Calu3 (cell line): ENCODE measurements at regions not wholly inside any gene's neighbourhood (a gene's known extent, or its start where the extent isn't known, plus 50 kb on each side); places are given as distances from the start of the nearest gene placed in this dataset.
"Not testable (repeated sequence)": the region's sequence is repeated elsewhere in the genome, so short reads cannot be mapped to it uniquely, and the experiment has no call there.

Experiments
- BruUV-seq: library from RNA; stranded (reverse); fragments of 400-500 nt; replicated peaks from 2 replicates; lab custom pipeline; 2021; lab: Mats Ljungman, UMichigan
- CTCF ChIA-PET: fragments of 300-600 bp; sonication (Branson Sonifier 250); formaldehyde crosslinking; loops from one replicate; lab custom pipeline; 2022; ENCODE audit warnings: antibody characterized with exemption; lab: Charles Lee
- DNase-seq: peaks from one replicate; pipeline ENCODE4 v3.0.0; 2022
- H3K27ac Mint-ChIP-seq: one replicate; pipeline ENCODE4 v1.8.0; 2022; ENCODE audit warnings: mixed read lengths; ENCODE audit not compliant: unreplicated experiment
- H3K27me3 Mint-ChIP-seq: one replicate; pipeline ENCODE4 v1.8.0; 2022; ENCODE audit warnings: mixed read lengths; ENCODE audit not compliant: unreplicated experiment
- H3K36me3 Mint-ChIP-seq: one replicate; pipeline ENCODE4 v1.8.0; 2022; ENCODE audit warnings: mild to moderate bottlenecking, moderate library complexity, mixed read lengths; ENCODE audit not compliant: insufficient read depth, unreplicated experiment
- H3K4me1 Mint-ChIP-seq: one replicate; pipeline ENCODE4 v1.8.0; 2022; ENCODE audit warnings: mild to moderate bottlenecking, low read depth, mixed read lengths; ENCODE audit not compliant: unreplicated experiment
- H3K4me3 Mint-ChIP-seq: one replicate; pipeline ENCODE4 v1.8.0; 2022; ENCODE audit warnings: mild to moderate bottlenecking, low read depth, moderate library complexity, mixed read lengths; ENCODE audit not compliant: unreplicated experiment
- H3K9me3 Mint-ChIP-seq: one replicate; pipeline ENCODE4 v1.8.0; 2022; ENCODE audit warnings: low read depth, mixed read lengths; ENCODE audit not compliant: unreplicated experiment
- CTCF ChIP-seq: fragments of 200-600 bp; IDR thresholded peaks from one replicate; pipeline ENCODE4 v1.8.0; 2022; ENCODE audit warnings: antibody characterized with exemption; ENCODE audit not compliant: unreplicated experiment
- intact Hi-C: fragments of 100-400 bp; cut with micrococcal nuclease; formaldehyde crosslinking; loops from one replicate; pipeline ENCODE4 v1.10.0; 2022; ENCODE audit not compliant: unreplicated experiment

GRCh38 chr11:23931443-23931842 lies 565.4 kb upstream of the LUZP2 start:
- no peak overlapping the region for H3K4me3 Mint-ChIP-seq
- H3K27ac Mint-ChIP-seq: no peak overlapping the region
- BruUV-seq: no TSS peak
- no peaks in the 10 kb centered on the region for H3K27me3 Mint-ChIP-seq
- TF ChIP-seq CTCF: no peak
- no peak for DNase-seq
- H3K4me1 Mint-ChIP-seq: peaks cover 9% of the 10 kb centered on the region
- H3K9me3 Mint-ChIP-seq: peaks cover 4% of the 10 kb centered on the region
- intact Hi-C loops: no loop called here
- no peaks in the 10 kb centered on the region for H3K36me3 Mint-ChIP-seq
- CTCF ChIA-PET: no interaction called here

- intact Hi-C loops: no loop called here
- no peak overlapping the region for H3K4me3 Mint-ChIP-seq
- H3K9me3 Mint-ChIP-seq: peaks cover 4% of the 10 kb centered on the region
These were observed 564.4 kb upstream of the LUZP2 start for GRCh38 chr11:23932485-23932898.

GRCh38 chr11:23933721-23934120 lies 563.1 kb upstream of the LUZP2 start:
- H3K36me3 Mint-ChIP-seq: no peaks in the 10 kb centered on the region
- H3K9me3 Mint-ChIP-seq: peaks cover 4% of the 10 kb centered on the region

More at GRCh38 chr11:23932485-23932898, 564.4 kb upstream of the LUZP2 start:
- no peak for DNase-seq
- TF ChIP-seq CTCF: no peak
- Mint-ChIP-seq H3K4me1 (peaks cover 9% of the 10 kb centered on the region), H3K36me3 (no peaks in the 10 kb centered on the region), H3K27ac (no peak overlapping the region), H3K27me3 (no peaks in the 10 kb centered on the region)
- CTCF ChIA-PET: no interaction called here
- no TSS peak for BruUV-seq

GRCh38 chr11:23934671-23935270 lies 562.1 kb upstream of the LUZP2 start:
- BruUV-seq, CTCF ChIA-PET, intact Hi-C loops, H3K27ac Mint-ChIP-seq, DNase-seq, H3K36me3 Mint-ChIP-seq, H3K9me3 Mint-ChIP-seq, H3K4me1 Mint-ChIP-seq, H3K4me3 Mint-ChIP-seq, H3K27me3 Mint-ChIP-seq: not testable (repeated sequence)

More at GRCh38 chr11:23933721-23934120, 563.1 kb upstream of the LUZP2 start:
- no peak overlapping the region for H3K27ac Mint-ChIP-seq
- no TSS peak for BruUV-seq
- intact Hi-C loops: no loop called here
- CTCF ChIA-PET: no interaction called here
- peaks cover 9% of the 10 kb centered on the region for H3K4me1 Mint-ChIP-seq
- no peak for DNase-seq
- no peaks in the 10 kb centered on the region for H3K27me3 Mint-ChIP-seq
- no peak overlapping the region for H3K4me3 Mint-ChIP-seq
- TF ChIP-seq CTCF: no peak

- H3K36me3 Mint-ChIP-seq, BruUV-seq, H3K27me3 Mint-ChIP-seq, CTCF ChIA-PET, intact Hi-C loops, DNase-seq, H3K9me3 Mint-ChIP-seq, H3K27ac Mint-ChIP-seq, H3K4me3 Mint-ChIP-seq, H3K4me1 Mint-ChIP-seq: not testable (repeated sequence)
These were observed 554.6 kb upstream of the LUZP2 start for GRCh38 chr11:23942117-23942815.
